Glutamatergic neuron (in vitro differentiated cells): ENCODE measurements at regions not wholly inside any gene's neighbourhood (a gene's known extent, or its start where the extent isn't known, plus 50 kb on each side); places are given as distances from the start of the nearest gene placed in this dataset.
"Not testable (repeated sequence)": the region's sequence is repeated elsewhere in the genome, so short reads cannot be mapped to it uniquely, and the experiment has no call there.

ENCODE experiments used
- DNase-seq: peaks from one replicate; pipeline ENCODE4 v3.0.0; 2022
- H3K27ac Mint-ChIP-seq: one replicate; pipeline ENCODE4 v1.8.0; 2020; ENCODE audit warnings: mild to moderate bottlenecking, mixed read lengths, inconsistent platforms; ENCODE audit not compliant: unreplicated experiment
- H3K27me3 Mint-ChIP-seq: one replicate; pipeline ENCODE4 v1.8.0; 2020; ENCODE audit warnings: mild to moderate bottlenecking, moderate library complexity, mixed read lengths, inconsistent platforms; ENCODE audit not compliant: unreplicated experiment
- H3K36me3 Mint-ChIP-seq: one replicate; pipeline ENCODE4 v1.8.0; 2020; ENCODE audit warnings: mild to moderate bottlenecking, mixed read lengths, inconsistent platforms; ENCODE audit not compliant: unreplicated experiment
- H3K4me1 Mint-ChIP-seq: one replicate; pipeline ENCODE4 v1.8.0; 2020; ENCODE audit warnings: mild to moderate bottlenecking, low read depth, mixed read lengths, inconsistent platforms; ENCODE audit not compliant: unreplicated experiment
- H3K4me3 Mint-ChIP-seq: one replicate; pipeline ENCODE4 v1.8.0; 2020; ENCODE audit warnings: mild to moderate bottlenecking, mixed read lengths, inconsistent platforms; ENCODE audit not compliant: unreplicated experiment
- H3K9me3 Mint-ChIP-seq: one replicate; pipeline ENCODE4 v1.8.0; 2020; ENCODE audit warnings: mild to moderate bottlenecking, moderate library complexity, mixed read lengths, inconsistent platforms; ENCODE audit not compliant: unreplicated experiment
- CTCF ChIP-seq: fragments of 200-600 bp; sonication (generic); IDR thresholded peaks from one replicate; pipeline ENCODE4 v1.5.0; 2021; ENCODE audit not compliant: partially characterized antibody, unreplicated experiment

- H3K36me3 Mint-ChIP-seq, result peaks cover 13% of the 10 kb centered on the region
- H3K27ac Mint-ChIP-seq, result no peak overlapping the region
- H3K9me3 Mint-ChIP-seq, result peaks cover 31% of the 10 kb centered on the region
- no peaks in the 10 kb centered on the region for H3K4me1 Mint-ChIP-seq
- H3K4me3 Mint-ChIP-seq, result no peak overlapping the region
- no peak for DNase-seq
- H3K27me3 Mint-ChIP-seq, result peaks cover 4% of the 10 kb centered on the region
- TF ChIP-seq CTCF, result no peak
These were observed 1353.9 kb downstream of the UQCRFS1 start for GRCh38 chr19:27858981-27859581.

GRCh38 chr19:27852931-27853330 lies 1360.0 kb downstream of the UQCRFS1 start:
- DNase-seq, H3K36me3 Mint-ChIP-seq, H3K4me1 Mint-ChIP-seq, H3K27ac Mint-ChIP-seq, H3K4me3 Mint-ChIP-seq, H3K27me3 Mint-ChIP-seq: not testable (repeated sequence)
- peaks cover 12% of the 10 kb centered on the region for H3K9me3 Mint-ChIP-seq

GRCh38 chr19:27851543-27852060 lies 1361.3 kb downstream of the UQCRFS1 start:
- no peak for TF ChIP-seq CTCF
- Mint-ChIP-seq H3K27me3 (peaks cover 6% of the 10 kb centered on the region), H3K36me3 (peaks cover 12% of the 10 kb centered on the region), H3K4me1 (no peaks in the 10 kb centered on the region), H3K4me3 (no peak overlapping the region), H3K27ac (no peak overlapping the region), H3K9me3 (peaks cover 18% of the 10 kb centered on the region)
- DNase-seq, result no peak

GRCh38 chr19:27851002-27851481 lies 1361.9 kb downstream of the UQCRFS1 start:
- Mint-ChIP-seq H3K9me3 (peaks cover 19% of the 10 kb centered on the region), H3K4me3 (no peak overlapping the region), H3K27ac (no peak overlapping the region), H3K36me3 (peaks cover 17% of the 10 kb centered on the region), H3K27me3 (peaks cover 6% of the 10 kb centered on the region), H3K4me1 (no peaks in the 10 kb centered on the region)
- no peak for TF ChIP-seq CTCF
- no peak for DNase-seq

GRCh38 chr19:27846944-27847343 lies 1366.0 kb downstream of the UQCRFS1 start:
- Mint-ChIP-seq H3K4me3 (no peak overlapping the region), H3K9me3 (peaks cover 23% of the 10 kb centered on the region), H3K4me1 (no peaks in the 10 kb centered on the region), H3K27me3 (peaks cover 5% of the 10 kb centered on the region), H3K27ac (no peak overlapping the region), H3K36me3 (peaks cover 37% of the 10 kb centered on the region)
- no peak for DNase-seq
- no peak for TF ChIP-seq CTCF
